B cell (primary cell): ENCODE measurements at regions not wholly inside any gene's neighbourhood (a gene's known extent, or its start where the extent isn't known, plus 50 kb on each side); places are given as distances from the start of the nearest gene placed in this dataset.

Experiments used
- EZH2 ChIP-seq: IDR thresholded peaks from 2 replicates; pipeline ENCODE4 v1.6.1; 2012; ENCODE audit warnings: borderline replicate concordance, low read depth, mild to moderate bottlenecking, moderate library complexity, low read length; ENCODE audit not compliant: insufficient read depth, poor library complexity, severe bottlenecking
- TF ChIP-seq, protein P1 (sequence below): fragments of 200-600 bp; IDR thresholded peaks from one replicate; pipeline ENCODE4 v1.8.0; 2022; ENCODE audit warnings: antibody characterized with exemption, mild to moderate bottlenecking

DNA sequence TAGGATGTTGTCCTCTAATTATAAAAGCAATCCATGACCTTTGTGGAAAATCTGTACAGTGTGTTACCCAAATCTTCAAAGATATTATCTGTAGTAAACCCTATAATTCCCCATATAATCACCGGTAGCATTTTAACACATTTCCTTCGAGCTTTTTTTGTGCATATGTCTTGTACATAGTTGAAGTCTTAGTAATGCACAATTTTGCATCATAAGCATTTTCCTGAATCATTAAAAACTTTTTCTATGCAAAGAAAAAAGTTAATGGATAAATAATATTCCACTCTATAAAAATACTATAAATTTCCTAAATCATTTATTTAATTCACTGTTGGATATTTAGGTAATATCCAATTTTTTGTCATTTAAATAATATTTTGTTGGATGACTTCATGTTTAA is 201.7 kb downstream of the RRAGC start:
- TF ChIP-seq, protein P1, sequence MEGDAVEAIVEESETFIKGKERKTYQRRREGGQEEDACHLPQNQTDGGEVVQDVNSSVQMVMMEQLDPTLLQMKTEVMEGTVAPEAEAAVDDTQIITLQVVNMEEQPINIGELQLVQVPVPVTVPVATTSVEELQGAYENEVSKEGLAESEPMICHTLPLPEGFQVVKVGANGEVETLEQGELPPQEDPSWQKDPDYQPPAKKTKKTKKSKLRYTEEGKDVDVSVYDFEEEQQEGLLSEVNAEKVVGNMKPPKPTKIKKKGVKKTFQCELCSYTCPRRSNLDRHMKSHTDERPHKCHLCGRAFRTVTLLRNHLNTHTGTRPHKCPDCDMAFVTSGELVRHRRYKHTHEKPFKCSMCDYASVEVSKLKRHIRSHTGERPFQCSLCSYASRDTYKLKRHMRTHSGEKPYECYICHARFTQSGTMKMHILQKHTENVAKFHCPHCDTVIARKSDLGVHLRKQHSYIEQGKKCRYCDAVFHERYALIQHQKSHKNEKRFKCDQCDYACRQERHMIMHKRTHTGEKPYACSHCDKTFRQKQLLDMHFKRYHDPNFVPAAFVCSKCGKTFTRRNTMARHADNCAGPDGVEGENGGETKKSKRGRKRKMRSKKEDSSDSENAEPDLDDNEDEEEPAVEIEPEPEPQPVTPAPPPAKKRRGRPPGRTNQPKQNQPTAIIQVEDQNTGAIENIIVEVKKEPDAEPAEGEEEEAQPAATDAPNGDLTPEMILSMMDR: no peak
- no peak for TF ChIP-seq EZH2
